ENCODE measurements at regions not wholly inside any gene's neighbourhood (a gene's known extent, or its start where the extent isn't known, plus 50 kb on each side); places are given as distances from the start of the nearest gene placed in this dataset.
"Not testable (repeated sequence)": the region's sequence is repeated elsewhere in the genome, so short reads cannot be mapped to it uniquely, and the experiment has no call there.

DNA sequence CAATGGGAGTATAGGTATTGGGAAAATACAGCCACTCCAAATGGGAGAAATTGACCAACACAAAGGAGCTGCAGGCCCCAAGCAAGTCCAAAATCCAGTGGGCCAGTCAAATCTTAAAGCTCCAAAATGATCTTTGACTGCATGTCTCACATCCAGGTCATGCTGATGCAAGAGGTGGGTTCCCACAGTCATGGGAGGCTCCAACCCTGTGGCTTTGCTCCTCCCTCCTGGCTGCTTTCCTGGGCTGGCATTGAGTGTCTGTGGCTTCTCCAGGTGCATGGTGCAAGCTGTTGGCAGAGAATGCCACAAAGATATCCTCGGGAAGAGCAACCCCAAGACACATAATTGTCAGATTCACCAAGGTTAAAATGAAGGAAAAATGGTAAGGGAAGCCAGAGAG lies 80.8 kb downstream of the IGLL5 start:
- TF ChIP-seq, protein P1, sequence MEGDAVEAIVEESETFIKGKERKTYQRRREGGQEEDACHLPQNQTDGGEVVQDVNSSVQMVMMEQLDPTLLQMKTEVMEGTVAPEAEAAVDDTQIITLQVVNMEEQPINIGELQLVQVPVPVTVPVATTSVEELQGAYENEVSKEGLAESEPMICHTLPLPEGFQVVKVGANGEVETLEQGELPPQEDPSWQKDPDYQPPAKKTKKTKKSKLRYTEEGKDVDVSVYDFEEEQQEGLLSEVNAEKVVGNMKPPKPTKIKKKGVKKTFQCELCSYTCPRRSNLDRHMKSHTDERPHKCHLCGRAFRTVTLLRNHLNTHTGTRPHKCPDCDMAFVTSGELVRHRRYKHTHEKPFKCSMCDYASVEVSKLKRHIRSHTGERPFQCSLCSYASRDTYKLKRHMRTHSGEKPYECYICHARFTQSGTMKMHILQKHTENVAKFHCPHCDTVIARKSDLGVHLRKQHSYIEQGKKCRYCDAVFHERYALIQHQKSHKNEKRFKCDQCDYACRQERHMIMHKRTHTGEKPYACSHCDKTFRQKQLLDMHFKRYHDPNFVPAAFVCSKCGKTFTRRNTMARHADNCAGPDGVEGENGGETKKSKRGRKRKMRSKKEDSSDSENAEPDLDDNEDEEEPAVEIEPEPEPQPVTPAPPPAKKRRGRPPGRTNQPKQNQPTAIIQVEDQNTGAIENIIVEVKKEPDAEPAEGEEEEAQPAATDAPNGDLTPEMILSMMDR (IDR thresholded peaks at IDR 0.05; ENCODE audit: extremely low read depth, missing control alignments) = no peak
- no peak for DNase-seq (ENCODE audit: low spot score)

DNA sequence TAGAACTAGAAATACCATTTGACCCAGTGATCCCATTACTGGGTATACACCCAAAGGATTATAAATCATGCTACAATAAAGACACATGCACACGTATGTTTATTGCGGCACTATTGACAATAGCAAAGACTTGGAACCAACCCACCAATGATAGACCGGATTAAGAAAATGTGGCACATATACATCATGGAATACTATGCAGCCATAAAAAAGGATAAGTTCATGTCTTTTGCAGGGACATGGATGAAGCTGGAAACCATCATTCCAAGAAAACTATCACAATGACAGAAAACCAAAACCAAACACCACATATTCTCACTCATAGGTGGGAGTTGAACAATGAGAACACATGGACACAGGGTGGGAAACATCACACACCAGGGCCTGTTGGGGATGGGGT lies 85.0 kb downstream of the IGLL5 start:
- DNase-seq (ENCODE audit: low spot score) = not testable (repeated sequence)

DNA sequence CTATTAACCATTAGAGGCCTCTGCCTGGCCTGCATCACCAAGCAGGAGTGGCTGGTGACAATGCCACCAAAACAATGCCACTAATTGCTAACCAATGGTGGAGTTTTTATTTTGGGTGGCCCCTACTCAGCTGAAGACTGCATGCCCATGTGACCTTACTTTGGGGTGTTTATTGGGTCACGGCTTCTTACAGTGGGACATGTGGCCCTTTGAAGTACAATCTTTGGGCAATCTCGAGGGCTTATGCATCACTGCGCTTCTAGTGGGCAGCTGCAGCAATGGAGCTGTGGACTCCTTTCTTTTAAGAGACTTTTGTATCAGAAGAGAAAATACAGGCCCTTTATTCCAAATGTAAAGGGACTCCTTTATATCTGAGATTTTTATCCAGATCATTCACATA lies 85.7 kb downstream of the IGLL5 start:
- TF ChIP-seq, protein P1 (IDR thresholded peaks at IDR 0.05; ENCODE audit: extremely low read depth, missing control alignments) = no peak
- DNase-seq (ENCODE audit: low spot score) = no peak

GRCh38 chr22:22974156-22974555 lies 86.5 kb downstream of the IGLL5 start:
- DNase-seq (ENCODE audit: low spot score) = no peak
- TF ChIP-seq, protein P1 (IDR thresholded peaks at IDR 0.05; ENCODE audit: extremely low read depth, missing control alignments) = no peak

DNA sequence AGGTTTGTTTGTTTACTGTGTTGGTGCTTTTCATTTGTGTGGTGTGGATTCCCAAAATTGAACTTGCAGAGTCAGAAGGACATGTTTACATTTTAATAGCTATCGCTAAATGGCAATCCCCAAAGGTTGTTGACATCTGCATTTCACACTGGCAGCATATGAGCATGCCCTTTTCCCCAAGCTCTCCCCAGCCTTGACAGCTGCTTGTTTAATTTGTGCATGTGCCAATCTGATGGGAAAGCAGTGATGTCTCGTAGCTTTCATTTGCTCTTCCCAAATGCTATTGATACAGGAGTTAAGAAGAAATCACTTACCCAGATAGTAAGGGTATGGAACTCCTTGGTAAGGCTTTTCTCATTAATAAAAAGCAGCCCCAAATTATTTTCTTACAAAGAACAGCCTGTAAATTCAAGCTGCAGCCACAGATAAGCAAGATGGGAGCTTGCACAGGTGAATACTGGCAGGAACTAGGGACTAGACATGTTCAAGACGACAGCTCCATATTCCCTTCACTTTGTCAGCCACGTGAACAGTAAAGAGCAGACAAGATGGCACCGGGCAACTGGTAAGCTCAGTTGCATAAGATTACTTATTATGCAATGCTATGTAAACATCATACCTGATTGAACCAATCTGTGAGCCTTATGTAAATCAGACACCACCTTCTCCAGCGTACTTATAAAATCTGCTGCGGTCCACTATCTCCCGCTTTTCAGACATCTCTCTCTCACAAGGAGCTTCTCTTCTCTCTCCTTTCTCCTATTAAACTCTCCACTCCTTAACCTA lies 87.4 kb downstream of the IGLL5 start:
- no peak for DNase-seq (ENCODE audit: low spot score)
- TF ChIP-seq, protein P1 (IDR thresholded peaks at IDR 0.05; ENCODE audit: extremely low read depth, missing control alignments) = no peak

DNA sequence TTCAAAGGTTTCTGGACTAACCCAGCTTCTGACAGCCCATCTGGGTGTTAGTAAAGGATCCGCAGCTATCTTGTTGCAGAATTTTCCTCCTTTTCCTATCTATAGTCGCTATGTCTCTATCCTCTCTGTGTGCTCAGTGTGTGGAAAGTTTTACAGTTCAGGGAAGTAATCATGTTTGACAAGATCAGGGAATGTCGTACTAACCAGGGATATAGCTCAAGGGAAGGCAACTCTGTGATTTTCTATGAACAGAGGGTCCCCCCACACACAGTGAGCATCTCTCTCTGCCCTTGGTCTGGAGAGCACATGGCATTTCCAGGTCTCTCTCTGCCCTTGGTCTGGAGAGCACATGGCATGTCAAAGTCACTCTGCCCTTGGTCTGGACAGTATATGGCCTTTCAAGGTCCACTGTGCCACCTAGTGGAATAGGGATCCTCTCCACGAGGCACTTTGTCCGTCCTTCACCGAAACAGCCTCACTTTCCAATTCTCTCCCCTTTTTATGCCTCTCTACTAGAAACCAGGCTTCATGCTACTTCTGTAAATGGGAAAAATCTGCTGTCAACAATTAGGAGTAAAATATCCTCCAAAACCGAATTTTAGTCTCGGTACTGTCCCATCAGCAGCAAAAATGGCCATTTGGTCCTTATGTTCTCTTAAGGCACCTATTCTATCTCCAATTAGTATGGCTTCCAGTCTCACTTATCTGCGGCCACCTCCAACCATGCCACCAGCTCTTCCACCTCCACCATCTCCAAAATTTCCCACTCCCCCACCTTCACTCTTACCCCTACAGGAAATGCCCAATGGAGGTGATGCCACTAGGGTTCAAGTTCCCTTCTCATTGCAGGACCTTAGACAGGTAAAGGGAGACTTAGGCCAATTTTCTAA lies 88.7 kb downstream of the IGLL5 start:
- no peak for DNase-seq (ENCODE audit: low spot score)
- TF ChIP-seq, protein P1 (IDR thresholded peaks at IDR 0.05; ENCODE audit: extremely low read depth, missing control alignments) = no peak

DNA sequence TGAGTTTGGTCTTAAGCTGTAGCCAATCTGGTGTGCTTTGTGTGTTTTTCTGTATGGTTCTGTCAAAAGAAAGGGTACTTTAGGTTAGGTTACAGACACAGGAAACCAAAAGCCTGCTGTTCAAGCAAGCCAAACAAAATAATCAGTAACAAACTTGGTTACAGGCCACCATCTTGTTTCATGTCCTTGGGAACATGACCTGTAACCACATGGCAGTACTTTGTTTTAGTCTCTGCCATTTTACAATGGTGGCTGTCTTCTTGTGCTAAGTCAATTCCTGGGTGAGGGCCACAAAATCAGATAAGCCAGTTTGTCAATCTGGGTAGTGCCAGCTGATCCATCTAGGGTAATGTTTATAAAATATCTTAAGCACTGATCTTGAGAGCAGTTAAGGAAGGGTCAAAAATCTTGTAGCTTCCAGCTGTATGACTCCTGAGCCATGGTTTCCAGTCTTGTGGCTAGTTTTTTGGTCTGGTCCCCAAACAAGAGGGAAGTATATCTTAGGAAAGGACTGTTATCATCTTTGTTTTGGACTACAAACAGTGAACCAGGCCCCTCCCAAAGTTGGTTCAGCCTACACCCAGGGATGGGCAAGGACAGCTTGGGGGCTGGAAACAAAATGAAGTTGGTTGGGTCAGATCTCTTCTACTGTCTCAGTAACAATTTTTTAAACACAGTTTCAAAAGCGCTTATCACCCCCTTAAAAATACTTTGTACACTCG lies 90.0 kb downstream of the IGLL5 start:
- TF ChIP-seq, protein P1 (IDR thresholded peaks at IDR 0.05; ENCODE audit: extremely low read depth, missing control alignments) = no peak
- DNase-seq (ENCODE audit: low spot score) = no peak
